ENCODE measurements at regions not wholly inside any gene's neighbourhood (a gene's known extent, or its start where the extent isn't known, plus 50 kb on each side); places are given as distances from the start of the nearest gene placed in this dataset.
A peak's percentile ranks its signal among the peaks of the same experiment; 100 is the strongest.
"Not testable (repeated sequence)": the region's sequence is repeated elsewhere in the genome, so short reads cannot be mapped to it uniquely, and the experiment has no call there.

GRCh38 chr1:54474310-54475251, 68.4 kb upstream of the SSBP3 start:
- no peak for DNase-seq

DNA sequence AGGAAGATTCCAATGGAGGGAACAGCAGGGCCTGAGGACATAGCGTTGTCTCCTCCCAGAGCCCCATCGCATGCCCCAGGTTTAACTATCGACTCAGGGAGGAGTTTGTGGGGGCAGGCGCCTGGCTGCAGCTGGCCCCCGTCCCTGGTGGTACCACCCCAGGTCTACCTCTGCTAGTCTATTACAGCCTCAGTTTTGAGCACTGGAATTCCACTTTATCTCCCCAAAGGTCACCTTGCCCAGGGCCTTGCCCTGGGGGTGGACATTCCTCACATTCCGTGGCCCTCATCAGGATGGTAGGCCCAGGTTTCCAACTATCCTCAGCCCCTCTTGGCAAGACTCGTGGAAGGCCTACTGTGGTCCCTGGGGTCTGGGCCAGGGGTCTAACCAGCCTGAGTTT, 65.4 kb upstream of the SSBP3 start:
- no peak for DNase-seq

- DNase-seq = not testable (repeated sequence)
Measured at GRCh38 chr1:54469444-54469843, 63.2 kb upstream of the SSBP3 start.

DNA sequence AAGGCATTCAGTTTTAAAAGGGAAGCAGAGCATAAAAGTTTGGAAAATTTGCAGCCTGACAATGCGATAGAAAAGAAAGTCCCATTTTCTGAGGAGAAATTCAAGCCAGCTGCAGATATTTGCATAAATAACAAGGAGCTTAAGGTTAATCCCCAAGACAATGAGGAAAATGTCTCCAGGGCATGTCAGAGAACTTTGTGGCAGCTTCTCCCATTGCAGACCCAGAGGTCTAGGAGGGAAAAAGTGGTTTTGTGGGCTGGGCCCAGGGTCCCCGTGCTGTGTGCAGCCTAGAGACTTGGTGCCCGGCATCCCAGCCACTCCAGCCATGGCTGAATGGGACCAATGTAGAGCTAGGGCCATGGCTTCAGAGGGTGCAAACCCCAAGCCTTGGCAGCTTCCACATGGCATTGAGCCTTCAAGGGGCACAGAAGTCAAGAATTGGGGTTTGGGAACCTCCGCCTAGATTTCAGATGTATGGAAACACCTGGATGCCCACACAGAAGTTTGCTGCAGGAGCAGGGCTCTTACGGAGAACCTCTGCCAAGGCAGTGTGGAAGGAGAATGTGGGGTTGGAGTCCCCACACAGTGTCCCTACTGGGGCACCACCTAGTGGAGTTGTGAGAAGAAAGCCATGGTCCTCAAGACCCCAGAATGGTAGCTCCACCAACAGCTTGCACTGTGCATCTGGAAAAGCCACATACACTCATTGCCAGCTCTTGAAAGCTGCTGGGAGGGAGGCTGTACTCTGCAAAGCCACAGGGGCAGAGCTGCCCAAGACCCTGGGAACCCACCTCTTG, 62.3 kb upstream of the SSBP3 start:
- not testable (repeated sequence) for DNase-seq

GRCh38 chr1:54465351-54465811, 59.2 kb upstream of the SSBP3 start:
- no peak for DNase-seq

GRCh38 chr1:54464477-54465146, 58.4 kb upstream of the SSBP3 start:
- DNase-seq = no peak

GRCh38 chr1:54464031-54464476, 57.9 kb upstream of the SSBP3 start:
- no peak for DNase-seq

DNA sequence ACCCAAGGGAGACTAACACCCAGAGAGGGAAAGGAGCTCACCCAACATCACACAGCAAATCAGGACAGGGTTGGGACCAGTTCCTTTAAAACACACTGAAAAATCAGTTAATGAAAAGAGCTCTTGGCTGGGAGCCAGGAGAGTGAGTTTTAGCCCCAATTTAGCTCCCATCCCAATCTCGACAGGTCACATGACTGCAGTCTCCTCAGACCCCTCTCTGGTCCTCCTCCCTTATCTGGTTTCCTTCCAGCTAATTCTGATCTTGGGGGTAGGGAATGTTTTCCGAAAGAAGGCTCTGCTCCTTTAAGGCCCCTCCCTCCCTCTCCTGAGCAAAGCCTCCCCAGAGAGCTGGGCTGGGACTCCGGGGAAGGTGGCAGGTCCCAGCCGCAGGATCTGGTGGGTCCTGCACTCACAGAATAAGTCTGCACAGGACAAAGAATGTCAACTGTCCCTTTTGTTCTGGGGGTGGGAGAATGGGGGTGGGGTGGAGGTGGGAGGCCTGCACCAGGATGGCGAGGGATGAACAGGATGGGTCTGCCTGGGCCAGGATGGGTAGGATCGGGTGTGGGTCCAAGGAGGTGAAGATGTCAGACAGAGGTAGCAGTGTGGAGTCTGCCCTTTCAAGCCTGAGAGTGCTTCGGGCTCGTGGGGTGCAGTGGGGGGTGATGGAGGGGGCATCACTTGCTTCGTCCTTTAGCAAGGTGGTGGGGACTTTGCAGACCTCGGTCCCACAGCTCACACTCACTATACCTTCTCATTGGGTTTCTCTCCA, 57.3 kb upstream of the SSBP3 start:
- DNase-seq = no peak

DNA sequence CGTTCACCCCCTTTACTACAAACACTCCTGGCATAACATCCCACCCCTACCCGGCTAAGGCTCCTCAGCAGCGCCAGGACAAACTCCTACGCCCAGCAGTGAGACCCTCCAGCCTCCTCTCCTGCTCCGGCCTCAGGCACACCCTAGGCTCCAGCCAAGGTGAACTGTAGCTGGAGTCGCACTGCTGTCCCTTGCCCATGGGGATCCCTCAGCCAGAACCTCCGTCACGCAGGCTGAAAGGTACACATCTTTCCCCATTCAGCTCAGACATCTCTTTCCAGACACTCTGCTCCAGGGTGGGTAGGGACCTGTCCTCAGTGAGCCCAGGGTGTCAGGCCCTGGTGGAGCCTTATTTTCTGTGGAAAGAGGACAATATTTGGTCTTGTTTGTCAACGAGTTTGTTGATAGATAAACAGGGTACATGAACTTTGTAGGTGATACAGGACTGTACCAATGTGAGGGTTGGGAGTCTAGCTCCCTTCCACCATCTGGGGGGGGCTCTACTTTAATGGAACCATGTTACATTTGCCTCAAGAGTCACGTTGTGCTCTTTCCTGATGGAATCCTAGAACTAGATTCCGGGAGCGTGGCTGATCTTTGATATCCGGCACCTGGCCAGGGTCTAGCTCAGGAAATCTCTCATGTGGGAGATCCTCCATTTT, 56.5 kb upstream of the SSBP3 start:
- no peak for DNase-seq

DNA sequence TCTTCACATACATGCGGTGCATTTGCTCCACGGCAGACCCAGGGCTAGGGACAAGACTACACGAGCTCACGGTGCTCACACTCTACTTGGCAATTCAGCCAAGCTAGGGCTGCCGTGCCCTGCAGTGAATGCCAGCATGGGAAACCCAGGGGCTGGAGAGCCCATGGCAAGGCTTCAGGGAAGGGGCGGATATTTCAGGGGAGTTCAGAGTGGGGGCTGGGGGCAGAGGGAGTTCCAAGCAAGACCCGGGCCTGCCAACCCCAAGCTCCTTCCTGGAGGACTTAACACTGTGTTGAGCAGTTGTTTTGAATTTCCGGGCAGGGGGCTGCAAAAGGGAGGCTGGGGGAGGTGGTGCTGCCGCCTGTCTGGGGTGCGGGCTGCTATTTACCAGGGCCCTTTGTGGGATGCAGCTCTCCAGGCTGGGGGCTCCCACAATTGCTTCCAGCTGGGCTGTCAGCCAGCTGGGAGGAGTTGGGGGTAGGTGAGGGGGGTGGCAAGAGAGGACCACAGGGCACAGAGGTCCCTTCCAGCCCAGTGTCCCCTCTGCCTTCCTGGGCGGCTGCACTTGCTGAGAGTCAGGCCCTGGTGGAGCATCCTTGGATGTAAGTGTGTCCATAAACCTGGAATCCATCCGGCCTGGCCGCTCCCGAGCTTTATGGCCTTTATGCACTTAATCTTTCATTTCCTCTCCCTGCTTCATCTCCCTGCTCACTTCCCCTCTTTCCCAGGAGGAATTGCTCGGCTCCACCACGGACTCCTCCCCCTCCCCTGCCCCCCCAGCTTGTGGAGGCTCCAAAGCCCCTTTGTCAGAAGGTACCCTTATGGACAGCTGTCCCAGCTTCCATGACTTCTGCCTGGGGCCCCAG, 55.8 kb upstream of the SSBP3 start:
- DNase-seq = no peak

GRCh38 chr1:54460861-54461387, 54.7 kb upstream of the SSBP3 start:
- no peak for DNase-seq

- DNase-seq = peak; percentile 41
Measured at GRCh38 chr1:54460351-54460750, 54.2 kb upstream of the SSBP3 start.

DNA sequence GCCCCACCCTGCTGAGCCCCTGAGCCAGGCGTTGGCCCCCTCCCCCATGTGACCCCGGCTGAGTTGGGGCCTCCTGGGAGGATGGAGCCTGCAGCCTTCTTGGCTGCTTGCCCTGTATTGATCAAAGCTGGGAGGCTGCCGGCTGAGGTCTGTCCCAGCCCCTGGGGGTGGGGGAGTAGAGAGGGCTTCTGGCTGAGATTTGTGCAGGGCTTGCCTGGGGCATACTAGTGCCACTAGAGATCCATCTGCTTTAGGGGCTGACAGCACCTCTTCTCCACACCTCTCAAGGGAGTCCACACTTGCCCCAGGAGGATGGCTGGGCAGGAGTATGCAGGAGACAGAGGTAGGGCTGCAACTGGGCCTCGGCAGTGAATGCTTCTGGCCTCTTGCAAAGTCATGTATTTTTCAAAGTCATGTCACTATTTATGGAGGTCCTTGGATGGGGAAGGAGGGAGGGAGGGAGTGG, 53.6 kb upstream of the SSBP3 start:
- no peak for DNase-seq

- DNase-seq = no peak
Measured at GRCh38 chr1:54459140-54459539, 52.9 kb upstream of the SSBP3 start.

- DNase-seq = no peak
Measured at GRCh38 chr1:54456921-54457529, 50.8 kb upstream of the SSBP3 start.

DNA sequence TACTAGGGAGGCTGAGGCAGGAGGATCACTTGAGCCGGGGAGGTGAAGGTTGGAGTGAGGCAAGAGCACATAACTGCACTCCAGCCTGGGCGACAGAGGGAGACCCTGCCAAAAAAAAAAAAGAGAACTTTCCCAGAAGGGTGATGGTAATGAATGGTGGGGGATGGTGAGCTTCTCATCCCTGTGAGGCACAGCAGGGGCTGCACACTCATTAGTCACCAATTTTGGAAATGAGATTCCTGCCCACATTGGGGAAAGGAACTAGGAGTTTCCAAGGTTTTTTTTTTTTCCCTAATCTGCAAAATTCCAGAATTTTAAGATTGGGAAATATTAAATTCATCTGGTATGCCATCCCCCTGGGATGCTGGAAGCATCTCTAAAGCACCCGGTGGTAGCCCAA, 50.2 kb upstream of the SSBP3 start:
- no peak for DNase-seq

Measured in activated CD4-positive, alpha-beta T cell treated with anti-CD3 and anti-CD28 coated beads, Interleukin-2, amount 50 U/mL, for 1 hour (primary cell).